ENCODE measurements at regions not wholly inside any gene's neighbourhood (a gene's known extent, or its start where the extent isn't known, plus 50 kb on each side); places are given as distances from the start of the nearest gene placed in this dataset.

- no peak for TF ChIP-seq CTCF (IDR thresholded peaks at IDR 0.05)
- TF ChIP-seq POLR2A (IDR thresholded peaks at IDR 0.05), result no peak
Observed at GRCh38 chr11:110991661-110992355, 253.7 kb upstream of the POU2AF2 start.
